Neural cell (in vitro differentiated cells): ENCODE measurements at regions not wholly inside any gene's neighbourhood (a gene's known extent, or its start where the extent isn't known, plus 50 kb on each side); places are given as distances from the start of the nearest gene placed in this dataset.

ENCODE experiments used
- H2AFZ ChIP-seq: fragments of 200-600, 300-800 bp; sonication (generic), shearing (Covaris generic); 2 replicates; pipeline ENCODE4 v1.6.0; 2014; ENCODE audit warnings: low read depth, mild to moderate bottlenecking, antibody characterized with exemption, low read length, moderate library complexity
- H3F3A ChIP-seq: fragments of 200-600 bp; shearing (Covaris generic); 2 replicates; pipeline ENCODE4 v1.6.1; 2016; ENCODE audit warnings: mild to moderate bottlenecking, moderate library complexity, mixed read lengths, antibody characterized with exemption, low read length; ENCODE audit not compliant: insufficient read depth, poor library complexity, severe bottlenecking
- H3K27ac ChIP-seq: fragments of 200-600, 300-800 bp; sonication (generic), shearing (Covaris generic); 2 replicates; pipeline ENCODE4 v1.5.1; 2014; ENCODE audit warnings: mild to moderate bottlenecking, low read length, moderate library complexity
- H3K27me3 ChIP-seq: fragments of 300-800, 200-600 bp; sonication (generic), shearing (Covaris generic); 2 replicates; pipeline ENCODE4 v1.6.0; 2014; ENCODE audit warnings: mild to moderate bottlenecking, low read depth, low read length, moderate library complexity; ENCODE audit not compliant: insufficient read depth
- H3K36me3 ChIP-seq: fragments of 300-800, 200-600 bp; sonication (generic), shearing (Covaris generic); 2 replicates; pipeline ENCODE4 v1.5.1; 2014; ENCODE audit warnings: mild to moderate bottlenecking, antibody characterized with exemption, low read length, moderate library complexity; ENCODE audit not compliant: insufficient read depth
- H3K4me2 ChIP-seq: fragments of 300-800, 200-600 bp; sonication (generic), shearing (Covaris generic); 2 replicates; pipeline ENCODE4 v1.6.0; 2014; ENCODE audit warnings: mild to moderate bottlenecking, low read length
- H3K4me3 ChIP-seq: fragments of 300-800, 200-600 bp; sonication (generic), shearing (Covaris generic); 2 replicates; pipeline ENCODE4 v1.5.1; 2014; ENCODE audit warnings: mild to moderate bottlenecking, low read length, moderate library complexity
- H3K79me2 ChIP-seq: fragments of 200-600 bp; shearing (Covaris generic); replicated peaks from 2 replicates; pipeline ENCODE4 v1.6.0; 2014; ENCODE audit warnings: mild to moderate bottlenecking, low read length, moderate library complexity; ENCODE audit not compliant: insufficient read depth
- H3K9ac ChIP-seq: fragments of 300-800, 200-600 bp; sonication (generic), shearing (Covaris generic); 2 replicates; pipeline ENCODE4 v1.6.1; 2016; ENCODE audit warnings: mild to moderate bottlenecking, low read length, mixed read lengths
- H3K9me2 ChIP-seq: fragments of 200-600 bp; shearing (Covaris generic); 2 replicates; pipeline ENCODE4 v1.6.1; 2016; ENCODE audit warnings: mild to moderate bottlenecking, low read length, mixed read lengths; ENCODE audit not compliant: insufficient read depth
- H3K9me3 ChIP-seq: fragments of 200-600, 300-800 bp; sonication (generic), shearing (Covaris generic); 2 replicates; pipeline ENCODE4 v1.6.1; 2016; ENCODE audit warnings: mild to moderate bottlenecking, mixed run types, low read length, moderate library complexity, mixed read lengths
- H4K20me1 ChIP-seq: fragments of 200-600 bp; shearing (Covaris generic); 2 replicates; pipeline ENCODE4 v1.6.1; 2016; ENCODE audit warnings: mild to moderate bottlenecking, mixed run types; ENCODE audit not compliant: insufficient read depth
- CTCF ChIP-seq: fragments of 450-650 bp; IDR thresholded peaks from 2 replicates; pipeline ENCODE4 v1.5.1; 2014; ENCODE audit warnings: antibody characterized with exemption, mild to moderate bottlenecking, moderate library complexity; ENCODE audit not compliant: poor library complexity, severe bottlenecking
- EP300 ChIP-seq: fragments of 450-650 bp; conservative IDR thresholded peaks from 2 replicates; pipeline ENCODE4 v1.6.1; 2014; ENCODE audit warnings: antibody characterized with exemption, mild to moderate bottlenecking, moderate library complexity; ENCODE audit not compliant: poor library complexity, severe bottlenecking
- EZH2 ChIP-seq: fragments of 200-600, 300-800 bp; shearing (Covaris generic), sonication (generic); IDR thresholded peaks from 2 replicates; pipeline ENCODE4 v1.6.1; 2014; ENCODE audit warnings: antibody characterized with exemption, low read length, borderline replicate concordance, mild to moderate bottlenecking; ENCODE audit not compliant: insufficient read depth, poor library complexity, severe bottlenecking
- MXI1 ChIP-seq: fragments of 450-650 bp; conservative IDR thresholded peaks from 2 replicates; pipeline ENCODE4 v1.6.1; 2014; ENCODE audit warnings: antibody characterized with exemption, mild to moderate bottlenecking; ENCODE audit not compliant: poor library complexity, severe bottlenecking
- POLR2AphosphoS5 ChIP-seq: IDR thresholded peaks from 2 replicates; pipeline ENCODE4 v1.6.1; 2012
- RAD21 ChIP-seq: fragments of 450-650 bp; conservative IDR thresholded peaks from 2 replicates; pipeline ENCODE4 v1.6.1; 2014; ENCODE audit warnings: antibody characterized with exemption, mild to moderate bottlenecking, moderate library complexity
- REST ChIP-seq: IDR thresholded peaks from 2 replicates; pipeline ENCODE4 v1.6.1; 2012; ENCODE audit warnings: borderline replicate concordance
- SMC3 ChIP-seq: fragments of 450-650 bp; conservative IDR thresholded peaks from 2 replicates; pipeline ENCODE4 v1.6.1; 2014; ENCODE audit warnings: antibody characterized with exemption, mild to moderate bottlenecking, moderate library complexity; ENCODE audit not compliant: poor library complexity
- TAF1 ChIP-seq: IDR thresholded peaks from 2 replicates; pipeline ENCODE4 v1.6.1; 2012; ENCODE audit warnings: low read depth

- Histone ChIP-seq H3F3A (no peaks in the 10 kb centered on the region), H3K4me3 (no peak overlapping the region), H3K9me2 (no peaks in the 10 kb centered on the region), H3K27me3 (no peaks in the 10 kb centered on the region), H4K20me1 (no peaks in the 10 kb centered on the region), H3K27ac (no peak overlapping the region), H3K79me2 (no peaks in the 10 kb centered on the region), H3K9me3 (no peaks in the 10 kb centered on the region), H2AFZ (no peak overlapping the region), H3K36me3 (no peaks in the 10 kb centered on the region), H3K9ac (no peak overlapping the region), H3K4me2 (no peak overlapping the region)
- no peak for TF ChIP-seq POLR2AphosphoS5
- no peak for TF ChIP-seq CTCF
- TF ChIP-seq MXI1: no peak
- TF ChIP-seq RAD21: no peak
- no peak for TF ChIP-seq EZH2
- no peak for TF ChIP-seq EP300
- no peak for TF ChIP-seq REST
- no peak for TF ChIP-seq TAF1
- no peak for TF ChIP-seq SMC3
These were observed 147.2 kb downstream of the SPCS3 start for GRCh38 chr4:176467001-176467400.

- Histone ChIP-seq H3K79me2 (no peaks in the 10 kb centered on the region), H3K27me3 (no peaks in the 10 kb centered on the region), H3K9me2 (no peaks in the 10 kb centered on the region), H3K36me3 (no peaks in the 10 kb centered on the region), H3K27ac (no peak overlapping the region), H3K9ac (no peak overlapping the region), H3K4me2 (no peak overlapping the region), H3K9me3 (no peaks in the 10 kb centered on the region), H3K4me3 (no peak overlapping the region), H3F3A (no peaks in the 10 kb centered on the region), H2AFZ (no peak overlapping the region), H4K20me1 (no peaks in the 10 kb centered on the region)
- TF ChIP-seq RAD21 (no peak), SMC3 (no peak), REST (no peak), POLR2AphosphoS5 (no peak), MXI1 (no peak), EP300 (no peak), TAF1 (no peak), CTCF (no peak), EZH2 (no peak)
These were observed 149.8 kb downstream of the SPCS3 start for GRCh38 chr4:176469546-176469945.
